ENCODE measurements at regions not wholly inside any gene's neighbourhood (a gene's known extent, or its start where the extent isn't known, plus 50 kb on each side); places are given as distances from the start of the nearest gene placed in this dataset.

GRCh38 chr5:68894673-68895072, 199.1 kb upstream of the SLC30A5 start:
- no peak for TF ChIP-seq MYC (IDR thresholded peaks at IDR 0.05; ENCODE audit: low read depth, low read length)
- no peak for TF ChIP-seq CTCF (IDR thresholded peaks at IDR 0.05; ENCODE audit: low read depth, low read length)
- TF ChIP-seq POLR2A (IDR thresholded peaks at IDR 0.05; ENCODE audit: extremely low read depth, insufficient read length), result no peak
- TF ChIP-seq, protein P1, sequence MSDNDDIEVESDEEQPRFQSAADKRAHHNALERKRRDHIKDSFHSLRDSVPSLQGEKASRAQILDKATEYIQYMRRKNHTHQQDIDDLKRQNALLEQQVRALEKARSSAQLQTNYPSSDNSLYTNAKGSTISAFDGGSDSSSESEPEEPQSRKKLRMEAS (IDR thresholded peaks at IDR 0.05; ENCODE audit: low read depth, low read length), result no peak
